Glomerular visceral epithelial cell (primary cell): ENCODE measurements at regions not wholly inside any gene's neighbourhood (a gene's known extent, or its start where the extent isn't known, plus 50 kb on each side); places are given as distances from the start of the nearest gene placed in this dataset.

Source experiments
- DNase-seq: peaks from one replicate; pipeline ENCODE4 v3.0.0-alpha.2; 2016; ENCODE audit errors: extremely low spot score

DNA sequence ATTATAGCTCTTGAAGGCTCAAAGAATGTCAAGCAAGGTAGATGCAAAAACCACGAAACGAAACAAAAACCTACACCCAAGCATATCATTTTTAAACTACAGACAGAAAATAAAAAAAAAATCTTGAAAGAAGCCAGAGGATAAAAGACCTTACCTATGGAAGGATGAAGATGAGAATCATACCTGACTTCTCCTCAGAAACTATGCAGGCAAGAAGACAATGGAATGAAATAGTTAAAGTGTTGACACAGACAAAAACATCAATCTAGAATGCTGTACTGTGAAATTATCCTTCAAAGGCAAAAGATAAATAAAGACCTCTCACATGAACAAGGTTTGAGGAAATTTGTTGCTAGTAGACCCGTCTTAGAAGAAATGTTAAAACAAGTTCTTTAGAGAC, 372.0 kb downstream of the ZIC4 start:
- DNase-seq: no peak

DNA sequence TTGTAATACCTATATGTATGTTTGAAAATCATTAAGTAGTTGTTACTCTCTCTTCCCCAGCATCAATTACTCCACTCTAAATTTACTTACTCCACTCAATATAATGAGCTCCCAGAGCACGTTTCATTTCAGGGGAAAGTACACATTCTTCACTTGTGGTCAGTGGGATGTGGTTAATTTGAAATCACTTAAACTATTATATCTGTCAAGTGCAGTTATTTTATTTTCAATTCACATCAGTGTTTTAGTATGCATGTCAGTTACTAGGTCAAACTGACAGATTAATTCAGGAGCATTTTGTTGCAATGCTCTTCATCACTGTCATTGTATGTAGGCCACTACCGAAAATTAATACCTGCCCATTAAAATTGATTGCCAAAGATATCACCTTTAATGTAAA, 376.1 kb downstream of the ZIC4 start:
- DNase-seq: no peak

DNA sequence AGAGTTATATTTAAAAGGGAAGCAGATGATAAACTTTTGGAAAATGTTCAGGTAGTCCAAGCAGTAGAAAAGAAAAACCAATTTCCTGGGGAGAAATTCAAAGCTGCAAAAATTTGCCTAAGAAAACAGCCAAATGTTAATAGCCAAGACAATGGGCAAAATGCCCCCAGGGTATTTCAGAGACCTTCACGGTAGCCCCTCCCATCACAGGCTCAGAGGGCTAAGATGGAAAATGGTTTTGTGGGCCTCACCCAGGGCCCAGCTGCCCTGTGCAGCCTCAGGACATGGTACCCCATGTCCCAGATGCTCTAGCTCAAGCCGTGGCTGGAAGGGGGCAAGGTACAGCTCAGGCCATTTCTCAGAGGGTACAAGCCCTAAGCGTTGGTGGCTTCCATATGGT, 391.0 kb downstream of the ZIC4 start:
- DNase-seq: no peak

DNA sequence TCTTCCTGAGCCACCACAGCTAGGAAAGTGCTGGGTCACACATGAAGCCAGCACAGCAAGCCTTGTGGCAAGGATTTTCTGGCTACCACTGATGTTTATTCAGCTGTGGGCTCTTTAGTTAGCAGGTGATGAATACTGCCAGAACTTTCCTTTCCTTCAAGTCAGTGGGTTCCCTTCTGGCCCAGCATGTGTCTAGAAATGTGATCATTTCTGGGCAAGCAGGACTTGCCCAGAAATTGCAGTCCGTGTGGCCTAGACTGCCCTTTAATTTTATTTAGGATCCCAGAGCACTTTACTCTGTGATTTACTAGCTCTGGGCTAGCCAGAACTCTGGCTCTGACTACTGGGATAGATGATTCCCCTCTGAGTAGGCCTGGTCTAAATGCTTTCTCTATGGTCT, 397.5 kb downstream of the ZIC4 start:
- DNase-seq: no peak

DNA sequence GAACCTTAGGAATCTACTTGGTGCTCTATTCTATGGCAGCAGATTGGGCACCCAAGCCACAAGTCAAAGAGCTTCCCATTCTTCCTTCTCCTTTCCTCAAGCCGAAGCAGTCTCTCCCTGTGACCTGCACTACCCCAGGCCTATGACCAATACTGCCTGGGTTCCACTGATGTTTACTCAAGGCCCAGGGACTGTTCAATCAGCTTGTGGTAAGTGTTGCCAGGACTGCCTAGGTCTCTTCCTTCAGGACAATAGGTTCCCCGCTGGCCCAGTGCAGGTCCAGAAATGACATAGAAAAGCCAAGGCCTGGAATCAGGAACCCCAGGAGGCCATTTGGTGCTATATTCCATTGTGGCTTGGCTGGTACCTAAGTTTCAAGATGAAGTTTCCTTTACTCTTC, 397.9 kb downstream of the ZIC4 start:
- DNase-seq: no peak

DNA sequence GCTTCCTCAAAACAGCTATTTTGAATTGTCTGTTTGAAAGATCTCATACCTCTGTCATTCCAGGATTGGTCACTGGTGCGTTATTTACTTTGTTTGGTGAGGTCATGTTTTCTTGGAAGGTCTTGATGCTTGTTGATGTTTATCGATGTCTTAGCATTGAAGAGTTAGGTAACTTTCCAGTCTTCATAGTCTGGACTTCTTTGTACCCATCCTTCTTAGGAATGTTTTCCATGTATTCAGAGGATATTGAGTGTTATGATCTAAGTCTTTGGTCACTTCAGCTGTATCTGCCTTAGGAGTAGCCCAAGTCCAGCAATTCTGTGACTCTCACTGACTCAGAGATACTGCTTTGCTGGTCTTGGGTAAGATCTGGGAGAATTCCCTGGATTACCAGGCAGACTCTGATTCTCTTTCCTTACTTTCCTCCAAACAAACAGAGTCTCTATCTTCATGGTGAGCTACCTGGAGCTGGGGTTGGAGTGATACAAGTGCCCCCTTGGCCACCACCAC, 398.6 kb downstream of the ZIC4 start:
- no peak for DNase-seq

DNA sequence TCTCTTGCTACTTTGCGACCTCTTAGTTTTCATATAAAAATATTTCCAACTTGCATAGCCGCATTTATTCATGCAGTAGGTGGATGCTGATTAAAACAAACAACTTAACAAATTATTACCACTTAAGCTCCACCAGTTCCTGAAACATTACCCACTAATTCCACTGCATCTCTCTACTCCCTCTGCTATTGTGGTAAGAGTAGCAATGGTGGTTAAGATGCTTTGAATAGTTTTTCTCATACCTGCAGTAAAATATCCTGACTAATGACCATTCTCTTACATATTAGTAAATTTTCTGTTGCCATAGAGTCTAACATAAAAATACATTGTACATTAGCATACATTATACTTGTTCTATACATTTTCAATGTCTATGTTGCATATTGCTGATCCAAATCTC, 397.6 kb upstream of the PLSCR5 start:
- no peak for DNase-seq

DNA sequence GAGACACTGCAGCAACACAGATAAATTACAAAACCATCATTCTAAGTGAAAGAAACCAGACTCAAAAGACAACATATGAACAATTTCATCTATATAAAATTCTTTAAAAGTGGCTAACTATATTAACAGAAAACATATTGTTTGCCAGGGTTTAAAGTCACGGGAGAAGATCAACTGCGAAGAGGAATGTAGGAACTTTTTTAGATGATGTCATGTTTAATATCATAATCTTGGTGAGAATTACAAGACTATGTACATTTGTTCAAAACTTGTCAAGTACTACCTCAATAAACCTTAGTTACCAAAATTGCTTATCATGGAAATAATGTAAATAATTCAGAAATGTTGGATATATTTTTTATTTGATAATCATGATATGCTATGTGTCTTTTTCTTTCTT, 395.1 kb upstream of the PLSCR5 start:
- DNase-seq: no peak

DNA sequence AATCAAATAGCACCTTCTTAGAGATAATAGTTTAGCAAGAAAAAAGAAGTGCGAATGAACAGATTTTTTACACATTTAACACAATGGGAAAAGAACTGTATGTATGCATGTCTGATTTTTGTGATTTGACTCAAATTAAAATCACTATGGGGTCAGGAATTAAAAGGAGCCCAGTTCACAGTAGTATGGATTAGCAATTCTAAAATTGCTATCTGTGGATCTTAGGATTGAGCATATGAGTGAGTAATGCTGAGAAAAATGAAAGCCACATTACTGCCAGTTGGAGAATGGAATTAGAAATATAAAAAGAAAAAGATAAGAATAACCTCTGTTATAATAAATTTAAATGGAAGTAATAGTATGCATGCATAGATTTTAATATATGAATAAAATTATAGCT, 386.8 kb upstream of the PLSCR5 start:
- no peak for DNase-seq

DNA sequence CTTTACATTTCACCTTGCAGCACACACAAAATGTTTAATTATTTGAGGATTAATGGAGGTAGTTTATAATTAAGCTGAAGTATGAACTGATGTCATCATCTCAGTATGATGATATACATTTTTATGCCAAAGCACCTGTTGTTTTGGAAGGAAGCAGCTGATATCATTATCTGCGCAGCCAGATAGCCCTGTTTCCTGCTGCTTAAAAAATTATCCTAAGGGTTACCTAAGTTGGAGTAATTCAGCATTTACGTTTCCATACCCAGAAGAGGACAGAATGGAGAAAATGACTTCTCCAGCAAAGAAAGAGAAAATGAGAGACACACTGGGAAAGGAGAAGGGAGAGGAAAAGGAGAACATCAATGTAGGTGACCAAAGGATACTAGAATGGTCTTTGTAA, 370.3 kb upstream of the PLSCR5 start:
- DNase-seq: no peak

DNA sequence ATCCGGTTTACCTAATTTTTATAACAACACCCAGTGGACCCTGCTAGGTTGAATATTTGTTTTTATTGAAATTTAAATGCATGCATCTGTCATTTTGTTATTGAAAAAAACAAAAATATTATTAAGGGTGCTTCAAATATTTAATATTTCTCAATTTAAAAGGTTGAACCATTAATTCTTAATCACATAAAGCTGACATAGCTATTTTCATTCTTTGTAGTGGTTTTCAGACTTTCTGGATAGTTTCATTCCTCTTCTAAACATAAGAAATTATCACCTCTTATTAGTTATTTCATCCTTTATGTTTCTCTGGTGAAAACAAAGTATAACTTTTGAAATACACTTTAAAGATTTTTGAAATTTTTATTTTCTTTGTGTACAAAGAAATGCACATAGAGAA, 369.9 kb upstream of the PLSCR5 start:
- no peak for DNase-seq

DNA sequence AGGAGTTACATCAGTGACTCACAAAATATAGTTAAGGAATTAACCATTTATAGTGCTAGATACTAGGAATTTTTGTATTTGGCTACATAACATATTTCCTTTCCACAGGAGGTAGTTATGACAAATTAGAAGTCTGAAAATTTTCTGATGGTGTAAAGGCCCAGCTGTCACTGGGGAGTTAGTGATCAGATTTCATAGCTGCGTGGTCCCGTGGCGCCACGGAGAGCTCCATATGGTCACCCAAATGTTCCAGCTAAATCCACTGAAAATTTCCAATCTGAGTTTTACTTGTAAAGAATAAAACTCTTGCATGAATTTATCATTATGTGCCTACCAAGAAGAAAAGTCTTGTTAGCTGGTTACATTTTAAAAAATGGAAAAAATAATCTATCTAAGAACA, 368.9 kb upstream of the PLSCR5 start:
- DNase-seq: no peak

DNA sequence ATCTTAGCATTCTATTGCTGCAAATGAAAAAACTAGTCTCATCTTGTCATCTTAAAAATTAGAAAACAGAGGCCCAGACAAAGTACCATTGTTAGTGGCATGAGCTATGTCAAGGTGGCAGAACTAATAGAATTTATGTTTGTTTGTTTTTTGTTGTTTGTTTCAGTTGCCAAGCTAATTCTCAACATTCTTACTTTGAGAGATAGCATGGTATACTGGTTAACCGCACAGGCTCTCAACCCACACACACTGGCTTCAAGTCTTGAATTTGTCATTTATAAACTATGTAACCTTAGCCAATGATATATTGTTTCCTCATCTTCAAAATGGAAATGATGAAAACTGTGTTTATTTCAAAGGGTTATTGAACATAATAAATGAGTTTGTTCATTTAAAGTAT, 367.6 kb upstream of the PLSCR5 start:
- peak; percentile 15 for DNase-seq

DNA sequence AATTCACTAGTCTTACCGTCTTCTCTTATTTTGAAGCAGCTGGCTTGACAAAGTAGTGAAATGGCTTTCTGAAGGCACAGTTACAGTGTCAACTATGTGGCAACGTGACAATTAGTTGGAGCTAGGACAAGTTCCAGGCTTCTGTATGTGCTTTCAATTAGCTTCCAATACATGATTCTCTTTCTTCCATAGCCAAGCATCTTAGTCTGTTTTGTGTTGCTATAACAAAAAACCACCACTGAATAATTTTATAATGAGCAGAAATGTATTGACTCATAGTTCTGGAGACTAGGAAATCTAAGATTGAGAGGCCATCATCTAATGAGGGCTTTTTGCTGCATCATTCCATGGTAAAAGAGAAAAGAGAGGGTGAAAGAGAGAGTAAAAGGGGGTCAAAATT, 365.1 kb upstream of the PLSCR5 start:
- DNase-seq: no peak

DNA sequence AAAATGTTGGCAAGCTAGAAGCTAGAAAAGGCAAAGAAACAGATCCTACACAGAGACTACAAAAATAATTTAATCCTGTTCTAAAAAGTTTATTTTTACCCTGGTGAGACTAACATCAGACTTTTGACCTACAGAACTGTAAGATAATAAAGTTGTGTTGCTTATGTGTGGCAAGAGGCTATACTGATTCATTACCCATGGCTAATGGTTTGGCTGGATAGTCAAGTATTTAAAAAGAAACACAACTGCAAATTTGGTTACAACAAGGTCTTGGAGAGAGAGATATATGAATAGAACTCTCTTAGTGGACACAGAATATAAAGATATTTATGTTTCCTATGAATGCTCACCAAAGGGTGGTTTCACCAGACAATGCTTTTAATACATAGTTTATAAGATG, 364.2 kb upstream of the PLSCR5 start:
- DNase-seq: no peak

DNA sequence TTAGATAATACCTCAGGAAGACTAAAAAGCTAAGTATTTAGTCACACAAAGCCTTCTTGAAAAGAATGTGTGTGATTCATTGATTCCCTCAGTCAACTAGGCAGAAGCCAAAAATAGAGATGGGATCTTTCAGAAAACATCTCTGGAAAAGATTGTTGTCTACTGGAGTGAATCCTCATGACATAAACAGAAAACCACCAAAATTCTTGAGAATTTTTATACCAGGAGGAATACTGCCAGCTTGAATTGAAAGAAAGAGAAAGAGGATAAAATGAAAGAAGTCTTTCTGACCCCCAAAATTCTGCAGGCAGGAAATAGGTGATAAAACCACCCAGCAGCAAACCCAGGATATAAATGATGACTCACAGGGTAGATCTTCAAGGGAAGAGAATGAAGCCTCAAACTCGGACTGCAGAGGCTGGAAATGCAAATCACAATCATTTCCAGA, 363.1 kb upstream of the PLSCR5 start:
- peak; percentile 83 for DNase-seq

DNA sequence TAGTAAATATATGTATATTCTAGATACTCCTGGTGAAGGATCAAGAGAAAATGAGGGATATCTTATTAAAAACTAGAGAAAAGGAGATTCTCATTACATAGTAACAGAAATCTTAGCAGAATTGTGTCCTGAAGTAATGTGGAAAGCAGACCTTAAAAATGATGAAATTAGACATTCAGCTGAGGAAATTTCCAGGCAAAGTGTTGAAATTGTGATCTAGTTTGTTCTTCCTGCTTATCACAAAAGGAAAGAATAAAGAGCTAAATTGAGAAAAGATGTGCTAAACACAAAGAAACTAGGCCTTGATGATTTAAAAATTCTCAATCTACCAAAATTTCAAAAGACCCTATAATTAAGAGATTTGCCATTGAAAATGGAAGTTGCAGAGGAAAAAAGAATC, 362.6 kb upstream of the PLSCR5 start:
- no peak for DNase-seq

DNA sequence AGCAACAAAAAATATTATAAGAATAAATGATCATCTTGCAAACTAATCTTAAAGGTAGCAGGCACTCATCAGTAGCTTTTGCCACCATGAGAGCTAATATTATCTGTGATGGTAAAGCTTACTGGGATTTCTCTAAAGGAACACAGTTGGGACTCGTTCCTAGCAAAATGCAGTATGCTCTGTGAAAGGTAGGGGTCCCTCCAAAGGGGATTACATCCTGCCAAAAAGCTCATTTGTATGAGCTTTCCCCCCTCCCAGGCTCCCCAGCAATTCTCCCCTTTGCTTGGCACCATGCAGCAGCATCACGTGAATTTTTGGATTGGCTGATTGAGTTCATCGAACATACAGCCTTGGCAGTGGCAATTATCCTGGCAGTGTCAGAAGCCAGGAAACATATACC, 361.0 kb upstream of the PLSCR5 start:
- DNase-seq: no peak

DNA sequence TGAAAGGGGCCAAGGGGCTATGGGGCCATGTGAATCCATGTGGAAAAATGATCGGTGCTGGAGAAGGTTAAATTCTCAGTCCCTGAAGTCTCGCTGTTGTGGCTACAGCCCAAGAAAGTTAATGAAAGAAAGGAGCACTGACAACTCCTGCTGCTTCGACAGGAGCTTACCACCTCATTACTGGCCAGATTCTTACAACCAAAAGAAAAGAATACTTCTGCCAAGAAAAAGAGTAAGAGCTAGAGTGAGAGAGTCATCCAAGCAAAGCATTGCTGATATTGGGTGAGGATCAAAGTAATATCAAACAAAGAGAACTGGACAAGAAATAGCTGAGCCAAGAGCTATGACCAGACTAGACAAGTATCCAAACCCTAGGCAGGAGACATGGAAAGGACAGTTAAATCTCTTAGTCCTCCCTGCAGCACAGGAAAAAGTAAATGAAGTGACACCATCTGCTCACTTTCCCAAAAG, 348.4 kb upstream of the PLSCR5 start:
- peak; percentile 8 for DNase-seq

DNA sequence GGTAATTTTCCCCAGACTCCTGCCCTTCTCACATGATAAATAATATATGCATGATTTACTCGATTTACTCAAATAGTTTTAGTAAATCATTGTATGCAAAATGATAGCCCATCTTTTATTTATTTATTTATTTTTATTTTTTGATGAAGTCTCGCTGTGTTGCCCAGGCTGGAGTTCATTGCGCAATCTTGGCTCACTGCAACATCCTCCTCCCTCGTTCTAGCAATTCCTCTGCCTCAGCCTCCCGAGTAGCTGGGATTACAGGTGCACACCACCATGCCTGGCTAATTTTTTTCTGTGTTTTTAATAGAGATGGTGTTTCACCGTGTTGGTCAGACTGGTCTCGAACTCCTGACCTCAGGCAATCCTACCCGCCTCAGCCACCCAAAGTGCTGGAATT, 343.8 kb upstream of the PLSCR5 start:
- no peak for DNase-seq

DNA sequence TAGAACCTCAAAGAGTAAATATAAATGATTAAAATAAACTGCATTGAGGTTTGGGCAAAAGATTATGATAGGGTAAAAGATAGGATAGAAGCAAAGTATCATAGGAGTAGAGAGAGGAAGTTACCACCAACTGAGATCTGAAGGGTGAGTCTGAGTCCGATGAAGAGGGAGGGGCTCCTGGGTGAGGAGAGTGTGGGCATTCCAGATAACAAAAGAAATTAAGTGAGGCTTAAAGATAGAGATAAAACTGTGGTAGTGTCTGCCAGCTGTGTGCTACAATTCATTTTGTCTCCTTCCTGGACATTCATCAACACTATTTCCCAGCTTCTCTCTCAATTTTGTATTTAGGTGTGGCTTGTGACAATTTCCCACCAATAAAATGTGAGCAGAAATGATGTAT, 343.0 kb upstream of the PLSCR5 start:
- DNase-seq: no peak

DNA sequence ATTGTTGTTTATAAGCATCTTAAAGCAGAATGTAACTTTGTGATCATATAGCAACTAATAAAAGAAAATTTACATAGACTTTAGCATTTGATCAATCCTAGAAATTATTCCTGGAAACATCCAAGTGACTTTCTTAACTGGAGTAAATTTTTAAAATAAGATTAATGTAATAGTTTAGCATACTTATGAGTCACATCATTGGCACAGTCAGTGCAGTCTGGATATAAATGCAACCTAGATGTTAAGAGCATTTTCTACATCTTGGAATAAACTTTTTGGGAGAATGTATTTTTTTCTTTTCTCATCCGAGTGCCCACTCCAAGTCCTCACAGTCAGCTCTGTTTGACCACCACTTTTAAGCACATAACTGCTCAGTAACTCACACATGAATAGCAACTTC, 324.6 kb upstream of the PLSCR5 start:
- DNase-seq: no peak

DNA sequence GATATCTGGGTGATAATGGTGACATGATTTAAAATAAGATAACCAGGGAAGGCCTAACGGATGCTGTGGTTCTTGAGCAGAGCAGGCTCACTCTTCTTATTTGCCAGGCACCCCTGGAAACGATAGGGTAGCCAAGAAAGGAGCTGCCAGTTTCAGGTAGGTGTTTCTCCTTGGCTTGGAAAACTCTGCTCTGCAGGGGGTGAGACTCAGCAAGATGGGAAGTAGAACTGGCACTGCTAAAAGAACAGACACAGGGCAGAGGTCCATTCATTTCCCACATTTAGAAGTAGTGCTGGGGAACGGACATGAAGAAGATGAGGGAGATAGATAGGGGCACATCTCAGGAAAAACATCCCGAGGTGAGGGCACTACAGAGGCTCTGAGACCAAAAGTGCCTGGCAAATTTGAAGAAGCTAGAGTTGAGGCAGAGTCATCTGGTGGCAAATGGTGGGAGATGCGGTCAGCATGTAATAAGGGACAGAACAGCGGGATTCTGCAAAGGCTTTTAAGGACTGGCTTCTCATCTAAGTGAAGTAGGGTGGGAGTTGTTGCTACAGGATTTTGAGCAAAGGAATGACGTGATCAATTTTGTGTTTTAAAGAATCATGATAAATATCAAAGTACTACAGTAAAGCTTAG, 323.4 kb upstream of the PLSCR5 start:
- no peak for DNase-seq

DNA sequence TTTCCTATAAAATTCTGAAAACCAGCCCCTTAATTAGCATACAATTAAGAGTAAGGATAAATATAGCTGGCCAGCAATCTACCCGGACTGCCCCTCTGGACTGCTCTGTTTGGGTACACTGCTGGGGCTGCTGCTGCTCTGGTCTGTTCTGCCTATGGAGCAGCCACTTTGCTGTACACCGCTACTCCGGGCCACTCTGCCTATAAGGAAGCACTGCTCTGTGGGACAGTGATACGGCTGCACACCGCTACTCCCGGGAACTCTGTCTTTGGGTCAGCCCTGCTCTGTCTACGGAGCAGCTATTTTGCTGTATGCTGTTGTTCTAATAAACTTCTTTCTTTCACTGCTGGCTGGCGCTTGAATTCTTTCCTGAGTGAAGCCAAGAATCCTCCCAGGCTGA, 316.5 kb upstream of the PLSCR5 start:
- DNase-seq: no peak
